Sigmoid colon (tissue), 3 donors: ENCODE measurements at regions not wholly inside any gene's neighbourhood (a gene's known extent, or its start where the extent isn't known, plus 50 kb on each side); places are given as distances from the start of the nearest gene placed in this dataset.

Experiments used
- CTCF ChIP-seq, 4 experiments: fragments of 450-650 bp in 3 of 4; fragments of 200-600 bp in 1 of 4; IDR thresholded peaks; one replicate each; pipeline ENCODE4 v1.5.1; 2016 to 2019; ENCODE audit warnings: antibody characterized with exemption in 4 of 4, mild to moderate bottlenecking in 3 of 4, moderate library complexity in 2 of 4
- POLR2A ChIP-seq, 2 donors: fragments of 450-650 bp; IDR thresholded peaks; one replicate each; pipeline ENCODE4 v1.6.1; 2016; ENCODE audit warnings: antibody characterized with exemption in 2 of 2, mild to moderate bottlenecking in 2 of 2, moderate library complexity in 2 of 2

GRCh38 chrX:125096469-125096868 is 223.2 kb upstream of the TEX13C start:
- TF ChIP-seq CTCF (IDR thresholded peaks at IDR 0.05) (no peak), POLR2A (IDR thresholded peaks at IDR 0.05) (no peak)
